PC-3 (cell line): ENCODE measurements at regions not wholly inside any gene's neighbourhood (a gene's known extent, or its start where the extent isn't known, plus 50 kb on each side); places are given as distances from the start of the nearest gene placed in this dataset.

ENCODE experiments used
- ATAC-seq: fragments of 200-7000 bp; cut with Tn5 transposase; 2 replicates; pipeline ENCODE4 v1.9.1; 2020; ENCODE audit warnings: mild to moderate bottlenecking, moderate library complexity
- BruUV-seq: library from RNA; stranded (reverse); fragments of 400-500 nt; replicated peaks from 2 replicates; lab custom pipeline; 2021; lab: Mats Ljungman, UMichigan
- CTCF ChIA-PET: fragments of 300-600 bp; sonication (Branson Sonifier 250); formaldehyde crosslinking; loops from one replicate; lab custom pipeline; 2022; ENCODE audit warnings: antibody characterized with exemption; lab: Charles Lee
- POLR2A ChIA-PET: fragments of 300-600 bp; sonication (Branson Sonifier 250); formaldehyde crosslinking; loops from one replicate; lab custom pipeline; 2022; ENCODE audit warnings: antibody characterized with exemption; ENCODE audit not compliant: unreplicated experiment; lab: Charles Lee
- DNase-seq: peaks from one replicate; pipeline ENCODE4 v3.0.0-alpha.2; 2015
- H2AFZ ChIP-seq: fragments of 300-600 bp; sonication (generic); 2 replicates; pipeline ENCODE4 v1.6.0; 2016; ENCODE audit warnings: antibody characterized with exemption, low read length
- H3F3A ChIP-seq: fragments of 300-600 bp; sonication (generic); one replicate; pipeline ENCODE4 v1.6.0; 2017; ENCODE audit warnings: antibody characterized with exemption, low read length, control low read depth, mild to moderate bottlenecking; ENCODE audit not compliant: unreplicated experiment
- H3K27ac ChIP-seq: fragments of 300-600 bp; sonication (generic); 2 replicates; pipeline ENCODE4 v1.5.1; 2016; ENCODE audit warnings: mild to moderate bottlenecking, low read length
- H3K27me3 ChIP-seq: fragments of 300-600 bp; sonication (generic); 2 replicates; pipeline ENCODE4 v1.6.1; 2016; ENCODE audit warnings: low read length, mixed read lengths
- H3K36me3 ChIP-seq: fragments of 300-600 bp; sonication (generic); 2 replicates; pipeline ENCODE4 v1.6.1; 2016; ENCODE audit warnings: low read depth, mixed run types, low read length, mixed read lengths
- H3K4me1 ChIP-seq: fragments of 300-600 bp; sonication (generic); 2 replicates; pipeline ENCODE4 v1.5.1; 2016; ENCODE audit warnings: low read length; ENCODE audit not compliant: insufficient read depth
- H3K4me2 ChIP-seq: fragments of 300-600 bp; sonication (generic); 2 replicates; pipeline ENCODE4 v1.6.0; 2016; ENCODE audit warnings: low read length
- H3K4me3 ChIP-seq: fragments of 300-600 bp; sonication (generic); 2 replicates; pipeline ENCODE4 v1.5.1; 2016; ENCODE audit warnings: mild to moderate bottlenecking, low read length, mixed read lengths
- H3K79me2 ChIP-seq: fragments of 300-600 bp; sonication (generic); 2 replicates; pipeline ENCODE4 v1.6.1; 2017; ENCODE audit warnings: low read length, mixed read lengths
- H3K9ac ChIP-seq: fragments of 300-600 bp; sonication (generic); 2 replicates; pipeline ENCODE4 v1.6.0; 2016; ENCODE audit warnings: mild to moderate bottlenecking, low read length
- H3K9me2 ChIP-seq: fragments of 300-600 bp; sonication (generic); replicated peaks from 2 replicates; pipeline ENCODE4 v1.6.1; 2016; ENCODE audit warnings: mixed run types, low read length, mixed read lengths
- H3K9me3 ChIP-seq: fragments of 300-600 bp; sonication (generic); 2 replicates; pipeline ENCODE4 v1.6.1; 2016; ENCODE audit warnings: low read length, mixed read lengths
- H4K20me1 ChIP-seq: fragments of 300-600 bp; sonication (generic); 2 replicates; pipeline ENCODE4 v1.6.1; 2016; ENCODE audit warnings: low read length, mixed read lengths
- EZH2 ChIP-seq: fragments of 300-600 bp; sonication (generic); IDR thresholded peaks from one replicate; pipeline ENCODE4 v1.6.1; 2017; ENCODE audit warnings: antibody characterized with exemption, mild to moderate bottlenecking, low read length; ENCODE audit not compliant: unreplicated experiment
- EZH2phosphoT487 ChIP-seq: fragments of 300-600 bp; sonication (generic); IDR thresholded peaks from 2 replicates; pipeline ENCODE4 v1.6.1; 2018; ENCODE audit warnings: mild to moderate bottlenecking, antibody characterized with exemption, low read length, borderline replicate concordance
- intact Hi-C: fragments of 100-400 bp; cut with micrococcal nuclease; formaldehyde crosslinking; loops from 2 replicates; pipeline ENCODE4 v1.9.0; 2023
- TF ChIP-seq, protein P1 (sequence below): fragments of 300-600 bp; sonication (generic); conservative IDR thresholded peaks from 2 replicates; pipeline ENCODE4 v1.5.1; 2017; ENCODE audit warnings: antibody characterized with exemption, low read depth, mild to moderate bottlenecking, low read length

DNA sequence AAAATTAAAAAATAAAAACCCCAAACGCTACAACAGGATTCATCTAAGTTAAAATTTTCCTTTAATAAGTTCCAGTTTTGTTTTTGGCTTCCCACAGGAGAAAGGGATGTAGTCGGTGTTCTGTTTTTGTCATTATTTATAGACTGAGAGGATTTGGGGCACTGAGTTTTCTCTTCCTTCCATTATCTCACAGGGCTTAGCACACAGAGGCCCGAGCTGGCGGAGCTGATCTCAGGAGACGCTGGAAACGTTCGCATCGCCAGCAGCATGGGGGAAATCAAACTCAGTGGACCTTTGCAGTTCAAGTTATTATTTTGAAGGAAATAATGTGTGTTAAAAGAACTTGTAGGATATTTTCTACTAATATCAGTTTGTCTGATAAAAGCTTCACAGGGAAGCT is 669.7 kb upstream of the SALL3 start:
- BruUV-seq = no TSS peak
- no peak for ATAC-seq
- intact Hi-C loops = no loop called here
- TF ChIP-seq, protein P1, sequence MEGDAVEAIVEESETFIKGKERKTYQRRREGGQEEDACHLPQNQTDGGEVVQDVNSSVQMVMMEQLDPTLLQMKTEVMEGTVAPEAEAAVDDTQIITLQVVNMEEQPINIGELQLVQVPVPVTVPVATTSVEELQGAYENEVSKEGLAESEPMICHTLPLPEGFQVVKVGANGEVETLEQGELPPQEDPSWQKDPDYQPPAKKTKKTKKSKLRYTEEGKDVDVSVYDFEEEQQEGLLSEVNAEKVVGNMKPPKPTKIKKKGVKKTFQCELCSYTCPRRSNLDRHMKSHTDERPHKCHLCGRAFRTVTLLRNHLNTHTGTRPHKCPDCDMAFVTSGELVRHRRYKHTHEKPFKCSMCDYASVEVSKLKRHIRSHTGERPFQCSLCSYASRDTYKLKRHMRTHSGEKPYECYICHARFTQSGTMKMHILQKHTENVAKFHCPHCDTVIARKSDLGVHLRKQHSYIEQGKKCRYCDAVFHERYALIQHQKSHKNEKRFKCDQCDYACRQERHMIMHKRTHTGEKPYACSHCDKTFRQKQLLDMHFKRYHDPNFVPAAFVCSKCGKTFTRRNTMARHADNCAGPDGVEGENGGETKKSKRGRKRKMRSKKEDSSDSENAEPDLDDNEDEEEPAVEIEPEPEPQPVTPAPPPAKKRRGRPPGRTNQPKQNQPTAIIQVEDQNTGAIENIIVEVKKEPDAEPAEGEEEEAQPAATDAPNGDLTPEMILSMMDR = no peak
- no peak for TF ChIP-seq EZH2phosphoT487
- no peak for TF ChIP-seq EZH2
- H3K36me3 ChIP-seq = no peaks in the 10 kb centered on the region
- H3K4me3 ChIP-seq = no peak overlapping the region
- no peaks in the 10 kb centered on the region for H3K79me2 ChIP-seq
- no peaks in the 10 kb centered on the region for H3K9me2 ChIP-seq
- CTCF ChIA-PET = no interaction called here
- H3K9ac ChIP-seq = no peak overlapping the region
- H3K27ac ChIP-seq = no peak overlapping the region
- H3K27me3 ChIP-seq = peaks cover 63% of the 10 kb centered on the region
- no peak overlapping the region for H2AFZ ChIP-seq
- no peak overlapping the region for H3K4me2 ChIP-seq
- H4K20me1 ChIP-seq = no peaks in the 10 kb centered on the region
- POLR2A ChIA-PET = no interaction called here
- DNase-seq = no peak
- no peaks in the 10 kb centered on the region for H3K9me3 ChIP-seq
- no peaks in the 10 kb centered on the region for H3K4me1 ChIP-seq
- H3F3A ChIP-seq = no peaks in the 10 kb centered on the region

DNA sequence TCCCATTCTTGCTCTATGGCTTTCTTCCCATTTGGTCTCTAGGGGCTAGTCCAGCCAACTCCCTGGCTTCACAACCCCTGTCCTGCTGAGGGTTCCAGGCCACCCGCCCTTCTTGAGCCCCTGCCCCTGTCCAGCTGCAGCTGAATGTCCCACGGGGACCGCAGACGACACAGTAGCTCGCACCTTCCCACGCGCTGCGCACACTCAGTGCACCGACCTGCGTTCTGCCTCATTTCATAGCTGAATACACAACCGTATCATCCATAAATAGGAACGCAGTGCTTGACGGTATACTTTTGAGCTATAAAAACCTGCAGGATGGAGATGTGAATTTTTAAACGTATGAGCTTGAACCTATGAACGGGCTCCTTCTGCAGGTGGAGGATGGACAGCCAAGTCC is 660.4 kb upstream of the SALL3 start:
- Histone ChIP-seq H3K79me2 (no peaks in the 10 kb centered on the region), H3K9me3 (no peaks in the 10 kb centered on the region), H3K9me2 (no peaks in the 10 kb centered on the region), H3K4me1 (no peaks in the 10 kb centered on the region), H3K4me3 (no peak overlapping the region), H3K9ac (no peak overlapping the region), H3K36me3 (no peaks in the 10 kb centered on the region), H2AFZ (no peak overlapping the region), H3K27ac (no peak overlapping the region), H3K4me2 (no peak overlapping the region), H4K20me1 (no peaks in the 10 kb centered on the region), H3K27me3 (peaks cover 79% of the 10 kb centered on the region), H3F3A (no peaks in the 10 kb centered on the region)
- intact Hi-C loops = no loop called here
- DNase-seq = no peak
- no peak for ATAC-seq
- ChIA-PET CTCF (no interaction called here), POLR2A (no interaction called here)
- TF ChIP-seq, protein P1 = no peak
- BruUV-seq = no TSS peak

DNA sequence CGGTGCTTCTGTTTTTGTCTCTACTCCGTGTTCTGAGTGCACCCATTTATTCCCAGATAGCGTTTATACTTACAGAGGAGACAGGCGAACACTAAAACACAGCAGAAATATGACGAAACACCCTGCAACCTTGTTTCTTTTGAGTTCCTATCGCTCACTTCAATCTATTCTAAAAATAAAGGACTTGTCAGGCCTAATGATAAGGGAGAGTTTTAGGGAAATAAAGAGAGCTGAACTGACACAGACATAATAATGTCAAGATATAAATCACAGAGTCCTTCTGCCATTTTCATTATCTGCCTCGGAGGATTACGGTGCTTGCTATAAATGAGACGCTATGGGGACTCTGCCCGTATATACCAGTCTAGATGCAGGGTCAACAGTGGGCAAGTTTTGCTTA is 659.7 kb upstream of the SALL3 start:
- CTCF ChIA-PET = no interaction called here
- TF ChIP-seq EZH2 (no peak), EZH2phosphoT487 (no peak)
- TF ChIP-seq, protein P1 = no peak
- H4K20me1 ChIP-seq = no peaks in the 10 kb centered on the region
- POLR2A ChIA-PET = no interaction called here
- H3K9ac ChIP-seq = no peak overlapping the region
- intact Hi-C loops = no loop called here
- H3K36me3 ChIP-seq = no peaks in the 10 kb centered on the region
- DNase-seq (no peak), ATAC-seq (no peak)
- H3K27ac ChIP-seq = no peak overlapping the region
- H3K9me3 ChIP-seq = no peaks in the 10 kb centered on the region
- no peak overlapping the region for H3K4me2 ChIP-seq
- H3K27me3 ChIP-seq = peaks cover 78% of the 10 kb centered on the region
- BruUV-seq = no TSS peak
- H3K9me2 ChIP-seq = no peaks in the 10 kb centered on the region
- no peaks in the 10 kb centered on the region for H3K4me1 ChIP-seq
- H3K79me2 ChIP-seq = no peaks in the 10 kb centered on the region
- H2AFZ ChIP-seq = no peak overlapping the region
- no peaks in the 10 kb centered on the region for H3F3A ChIP-seq
- no peak overlapping the region for H3K4me3 ChIP-seq
